MV-4-11 (cell line): ENCODE measurements at regions not wholly inside any gene's neighbourhood (a gene's known extent, or its start where the extent isn't known, plus 50 kb on each side); places are given as distances from the start of the nearest gene placed in this dataset.

Source experiments
- DNase-seq: peaks from one replicate; lab custom pipeline; 2025; lab: John Stamatoyannopoulos, UW

DNA sequence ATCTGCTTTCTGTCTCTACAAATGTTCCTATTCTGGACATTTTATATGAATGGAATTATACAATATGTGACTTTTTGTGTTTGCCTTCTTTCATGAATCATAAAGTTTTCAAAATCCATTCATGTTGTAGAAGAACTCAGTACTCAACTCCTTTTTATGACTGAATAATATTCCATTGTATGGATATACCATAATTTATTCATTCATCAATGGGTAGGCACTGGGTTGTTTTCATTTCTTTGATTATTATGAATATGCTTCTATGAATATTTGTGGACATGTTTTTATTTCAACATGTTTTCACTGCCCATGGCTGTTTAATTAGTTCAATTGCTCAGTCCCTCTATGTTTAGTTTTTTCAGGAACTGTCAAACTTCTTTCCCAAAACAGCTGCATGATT lies 76.5 kb upstream of the GTSF1L start:
- no peak for DNase-seq

DNA sequence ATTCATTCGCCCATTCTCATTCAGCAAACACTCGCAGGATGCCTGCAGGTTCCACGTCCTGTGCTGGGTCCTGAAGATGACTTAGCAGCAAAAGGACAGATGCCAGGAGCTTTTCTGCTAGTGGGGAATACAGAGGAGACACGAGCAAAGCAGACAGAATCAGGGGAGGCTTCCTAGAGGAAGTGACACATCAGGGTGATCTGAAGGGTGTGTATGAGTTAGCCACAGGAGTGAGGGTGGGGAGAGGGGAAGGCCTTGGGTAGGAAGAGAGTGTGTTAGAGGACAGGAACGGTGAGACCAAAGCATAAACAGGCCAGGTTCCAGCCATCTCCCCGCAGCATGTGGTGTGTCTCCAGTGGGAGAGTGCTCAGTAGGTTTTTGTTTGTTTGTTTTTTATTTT lies 73.4 kb upstream of the GTSF1L start:
- peak; percentile 31 for DNase-seq

DNA sequence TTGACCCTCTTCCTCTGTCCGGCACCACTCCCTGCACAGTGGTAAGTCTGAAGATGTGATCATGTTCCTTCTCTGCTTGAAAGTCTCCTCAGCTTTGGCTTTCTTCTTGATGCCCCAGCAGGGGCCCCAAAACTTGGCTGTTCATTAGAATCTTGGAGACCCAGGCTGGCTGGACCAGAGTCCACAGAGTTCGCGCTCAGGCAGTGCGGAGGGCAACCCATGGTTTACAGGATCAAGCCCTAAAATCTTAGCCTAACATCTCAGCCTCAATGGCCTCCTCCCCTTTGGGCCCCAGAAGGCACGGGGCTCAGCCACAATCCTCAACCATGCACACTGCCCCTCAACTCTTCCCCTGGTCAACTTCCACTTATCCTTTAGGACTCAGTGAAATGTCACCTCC lies 72.9 kb upstream of the GTSF1L start:
- no peak for DNase-seq

DNA sequence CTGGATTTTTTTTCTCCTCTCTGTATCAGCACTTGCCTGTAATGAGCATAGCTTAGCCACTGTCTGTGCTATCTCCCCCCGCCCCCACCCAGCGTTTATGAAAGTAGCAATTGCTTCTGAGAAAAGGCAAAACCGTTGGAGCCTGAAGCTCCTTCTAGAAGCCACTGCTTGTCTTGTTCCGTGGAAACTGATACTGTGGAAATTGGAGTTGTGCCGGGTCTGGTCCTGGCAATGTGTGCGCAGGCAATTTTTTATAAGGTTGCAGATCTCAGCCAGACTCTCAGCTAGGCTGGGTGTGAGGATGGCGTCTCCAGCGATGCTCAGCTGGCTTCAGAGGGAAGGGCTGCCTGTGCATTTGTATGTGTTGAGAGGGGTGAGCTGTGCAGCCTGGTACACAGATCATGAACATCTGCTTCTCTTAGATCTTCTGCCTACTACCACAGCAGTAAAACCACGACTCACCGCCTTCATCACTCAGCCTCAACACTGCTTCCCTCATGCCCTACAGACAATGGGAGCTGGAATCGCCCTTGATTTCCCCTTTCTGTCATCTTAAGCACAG lies 72.4 kb upstream of the GTSF1L start:
- DNase-seq, result peak; percentile 43

DNA sequence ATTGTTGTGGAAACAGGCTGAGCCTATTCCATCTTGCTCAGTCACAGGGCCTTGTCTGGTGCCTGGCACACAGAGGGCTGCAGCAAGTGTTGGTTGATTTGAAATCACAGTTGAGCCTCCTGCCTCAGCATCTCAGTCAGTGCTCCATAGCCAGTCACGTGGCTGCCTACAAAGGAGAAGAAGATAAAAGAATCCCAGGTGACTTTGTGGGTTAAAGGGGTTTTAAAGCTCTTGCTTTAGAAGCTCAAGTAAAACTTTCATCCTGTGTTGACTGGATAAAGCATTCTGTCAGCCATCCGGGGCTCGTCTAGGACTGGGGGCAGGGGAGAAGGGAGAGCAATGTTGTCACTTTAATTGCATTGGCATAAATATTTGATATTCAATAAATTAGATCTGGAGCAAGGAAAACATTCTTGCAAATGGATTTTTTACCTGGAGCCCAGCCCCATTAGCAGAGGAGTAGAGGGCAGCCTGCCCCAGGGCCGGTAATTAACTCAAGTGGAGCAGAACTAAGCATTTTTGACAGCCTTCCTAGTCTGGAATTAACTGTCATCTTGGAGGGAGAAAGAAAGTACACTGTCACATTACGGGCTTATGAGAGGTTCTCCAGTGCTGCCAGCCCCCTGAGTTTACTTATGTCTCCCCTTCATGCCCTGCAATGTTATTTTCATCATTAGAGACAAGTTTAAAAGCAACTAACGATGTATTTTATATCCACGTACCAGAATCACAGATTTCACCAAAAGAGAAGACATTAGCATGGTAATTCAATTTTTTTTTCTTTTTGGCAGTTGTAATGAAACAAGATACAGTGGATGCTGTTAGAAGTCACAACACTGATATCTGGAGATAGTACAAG lies 71.7 kb upstream of the GTSF1L start:
- DNase-seq, result no peak

DNA sequence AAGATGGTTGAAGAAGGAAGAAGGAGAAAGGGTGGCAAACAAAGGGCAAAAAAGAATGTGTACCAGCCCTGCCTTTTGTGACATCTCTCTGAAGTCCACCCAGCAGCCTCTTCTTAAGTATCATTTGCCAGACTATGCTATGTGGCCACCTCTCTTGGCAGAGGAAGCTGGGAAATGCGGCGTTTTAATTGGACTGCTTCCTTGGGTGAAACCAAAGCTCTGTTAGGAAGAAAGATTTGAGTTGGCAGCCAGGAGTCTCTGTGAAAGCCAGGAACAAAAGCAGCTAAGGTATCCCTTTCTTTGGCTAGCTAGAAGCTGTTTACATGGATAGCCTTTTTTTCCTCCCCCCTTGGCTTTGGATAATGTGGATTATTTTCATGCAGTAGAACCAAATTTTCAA lies 67.5 kb upstream of the GTSF1L start:
- no peak for DNase-seq

DNA sequence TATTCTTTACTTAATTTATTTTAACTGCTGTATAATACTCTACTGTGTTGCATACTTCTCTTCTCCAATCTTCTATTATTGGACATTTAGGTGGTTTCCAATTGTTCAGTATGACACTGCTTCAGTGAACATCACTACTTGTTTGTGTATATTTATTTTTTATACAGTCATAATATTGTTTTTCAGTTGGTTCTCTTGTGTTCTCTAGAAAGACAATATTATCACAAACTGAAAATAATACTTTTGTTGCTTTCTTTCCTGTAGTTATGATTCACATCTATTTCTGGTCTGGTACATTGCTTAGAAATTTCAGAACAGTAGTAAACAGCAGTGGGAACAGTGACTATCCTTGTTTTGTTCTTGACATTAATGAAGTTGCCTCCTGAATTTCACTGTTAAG lies 62.8 kb upstream of the GTSF1L start:
- no peak for DNase-seq

DNA sequence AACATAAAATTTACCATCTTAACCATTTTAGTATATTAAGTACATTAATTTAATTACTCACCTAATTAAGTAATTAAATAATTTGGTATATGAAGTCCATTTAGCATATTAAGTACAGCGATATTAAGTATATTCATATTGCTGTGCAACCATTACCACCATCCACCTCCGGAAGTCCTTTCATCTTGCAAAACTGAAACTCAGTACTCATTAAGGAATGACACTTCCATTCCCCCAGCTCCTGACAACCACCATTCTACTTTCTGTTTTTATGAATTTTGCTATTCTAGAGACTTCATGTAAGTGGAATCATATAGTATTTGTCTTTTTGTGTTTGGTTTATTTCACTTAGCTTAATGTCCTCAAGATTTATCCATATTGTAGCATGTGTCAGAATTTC lies 61.1 kb upstream of the GTSF1L start:
- DNase-seq, result no peak

DNA sequence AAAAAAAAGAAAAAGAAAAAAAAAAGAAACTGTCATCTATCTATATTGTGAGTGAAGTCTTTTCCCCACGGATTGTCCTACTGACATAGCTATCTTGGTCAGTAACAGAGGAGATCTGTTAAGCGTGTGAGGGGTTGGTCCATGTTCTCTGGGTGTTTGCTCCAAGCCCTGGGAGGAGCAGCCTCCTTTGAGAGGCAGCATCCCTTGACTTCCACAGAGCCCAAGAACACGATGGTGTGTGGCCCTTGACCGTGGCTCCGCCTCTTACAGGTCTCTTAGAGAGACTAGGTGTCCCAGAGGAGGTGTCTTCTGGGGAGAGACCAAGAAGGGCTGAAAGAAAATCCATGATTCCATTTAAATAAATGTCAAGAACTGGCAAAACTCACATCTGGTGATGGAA lies 60.1 kb upstream of the GTSF1L start:
- DNase-seq, result no peak

DNA sequence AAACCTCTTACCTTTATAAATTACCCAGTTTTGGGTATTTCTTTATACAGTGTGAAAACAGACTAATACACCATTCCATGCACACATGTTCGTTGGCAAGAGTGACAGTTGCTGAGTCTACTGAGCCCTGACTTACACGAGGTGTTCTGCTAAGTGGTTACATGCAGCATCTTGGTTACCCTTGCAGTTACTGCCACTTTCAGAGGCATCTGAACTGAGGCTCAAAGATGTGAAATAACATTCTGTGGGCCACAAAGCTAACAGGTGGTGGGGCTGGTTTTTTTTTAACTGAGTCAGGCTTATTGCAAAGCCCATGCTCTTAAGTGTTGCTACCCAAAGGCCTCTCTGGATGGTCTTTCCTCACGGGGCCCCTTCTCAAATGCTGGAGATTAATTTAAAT lies 54.4 kb upstream of the GTSF1L start:
- no peak for DNase-seq

DNA sequence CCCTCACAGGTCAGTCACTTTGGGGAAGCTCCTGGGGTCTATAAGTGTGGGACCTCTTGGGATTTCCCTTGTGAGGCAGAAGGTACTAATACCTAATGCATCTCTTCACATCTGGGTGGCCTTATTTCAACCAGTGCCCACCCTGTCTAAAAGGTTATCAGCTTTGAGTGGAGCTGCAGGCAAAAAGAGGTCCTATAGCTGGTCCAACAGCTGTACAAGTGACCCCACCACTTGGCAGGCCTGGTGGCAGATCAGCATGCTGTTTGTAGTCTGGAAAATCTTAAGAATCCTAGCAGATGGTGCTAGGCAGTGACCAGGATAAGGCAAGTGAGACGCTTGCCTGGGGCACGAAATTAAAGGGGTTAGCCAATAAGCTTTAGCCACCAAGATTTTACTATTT lies 51.6 kb upstream of the GTSF1L start:
- no peak for DNase-seq

DNA sequence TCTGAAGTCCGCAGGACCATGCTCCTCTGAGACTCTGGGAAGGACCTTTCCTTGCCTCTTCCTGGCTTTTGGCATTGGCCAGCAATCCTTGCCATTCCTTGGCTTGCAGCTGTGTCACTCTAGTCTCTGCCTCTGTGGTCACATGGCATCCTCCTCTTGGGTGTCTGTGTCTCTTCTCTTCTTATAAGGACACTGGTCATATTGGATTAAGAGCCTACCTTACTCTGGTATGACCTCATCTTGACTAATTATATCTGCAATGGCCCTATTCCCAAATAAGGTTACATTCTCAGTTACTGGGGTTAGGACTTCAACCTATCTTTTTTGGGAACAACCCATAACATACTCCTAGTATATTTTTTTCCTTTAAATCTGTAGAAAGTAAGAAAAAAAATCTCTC lies 49.9 kb upstream of the GTSF1L start:
- DNase-seq, result no peak
